H4 (cell line): ENCODE measurements at regions not wholly inside any gene's neighbourhood (a gene's known extent, or its start where the extent isn't known, plus 50 kb on each side); places are given as distances from the start of the nearest gene placed in this dataset.
"Not testable (repeated sequence)": the region's sequence is repeated elsewhere in the genome, so short reads cannot be mapped to it uniquely, and the experiment has no call there.

ENCODE experiments used
- DNase-seq: peaks from one replicate; pipeline ENCODE4 v3.0.0-alpha.2; 2015; ENCODE audit warnings: low spot score

DNA sequence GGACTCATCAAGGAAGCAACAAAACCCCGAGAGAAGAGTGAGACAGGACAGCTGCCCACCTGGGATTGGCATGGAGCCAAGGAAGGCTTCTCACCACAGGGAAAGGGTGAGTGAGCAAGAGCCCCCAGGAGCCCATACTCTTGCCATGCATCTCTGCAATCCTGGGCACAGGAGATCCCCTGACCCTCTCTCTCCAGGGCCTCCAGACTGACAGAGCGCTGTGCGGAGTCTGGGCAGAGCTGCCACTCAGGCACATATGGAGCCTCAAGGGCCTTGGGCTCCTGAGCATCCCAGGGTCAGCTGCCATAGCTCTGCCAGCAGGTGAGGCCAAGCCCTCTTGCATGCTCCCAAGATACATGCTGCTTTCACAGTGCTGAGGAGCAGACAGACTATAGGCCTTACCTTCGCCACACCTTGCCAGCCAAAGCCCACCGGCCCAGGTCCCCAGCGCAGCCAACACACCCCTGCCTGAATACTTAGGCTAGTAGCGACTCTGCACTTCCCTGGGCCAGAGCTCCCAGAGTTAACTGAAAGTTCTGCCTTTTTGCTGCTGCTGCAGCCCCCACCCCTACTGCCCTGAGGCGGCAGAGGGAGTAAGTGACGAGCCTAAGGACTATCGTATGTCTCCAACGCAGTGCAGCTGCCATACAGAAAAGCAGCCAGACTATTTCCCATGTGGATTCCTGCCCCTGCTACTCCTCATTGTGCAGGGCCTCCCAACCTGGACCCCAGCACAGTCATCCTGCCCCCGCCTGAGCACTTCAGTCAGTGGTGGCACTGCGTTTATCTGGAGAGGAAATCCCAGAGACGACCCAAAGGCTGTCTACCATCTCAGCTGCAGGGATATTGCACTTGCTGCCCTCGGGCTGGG lies 251.6 kb downstream of the SPATA31A6 start:
- DNase-seq, result not testable (repeated sequence)

DNA sequence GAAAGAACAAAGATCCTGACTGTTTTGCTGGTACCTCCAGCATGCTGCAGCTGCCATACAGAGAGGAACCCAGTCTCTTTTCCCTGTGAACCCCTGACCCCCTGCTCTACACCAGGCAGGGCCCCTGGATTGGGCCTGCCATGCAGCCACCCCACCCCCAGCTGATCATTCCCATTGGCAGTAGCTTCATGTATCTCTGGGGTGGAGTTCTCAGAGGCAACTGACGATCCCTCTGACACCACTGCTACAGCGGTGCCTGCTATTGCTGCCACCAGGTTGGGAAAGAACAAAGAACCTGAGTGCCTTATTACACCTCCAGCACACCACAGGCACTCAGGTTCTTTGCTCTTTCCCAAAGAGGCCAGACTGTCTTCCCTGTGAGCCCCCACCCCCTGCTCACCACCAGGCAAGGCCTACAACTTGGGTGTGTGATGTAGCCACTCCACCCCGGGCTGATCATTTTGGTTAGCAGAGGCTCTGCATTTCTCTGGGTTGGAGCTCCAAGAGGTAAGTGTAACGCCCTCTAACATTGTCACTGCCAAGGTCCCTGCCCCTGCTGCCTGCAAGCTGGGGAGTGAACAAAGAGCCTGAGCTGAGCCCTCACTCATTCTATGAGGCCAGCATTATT lies 252.4 kb downstream of the SPATA31A6 start:
- not testable (repeated sequence) for DNase-seq

DNA sequence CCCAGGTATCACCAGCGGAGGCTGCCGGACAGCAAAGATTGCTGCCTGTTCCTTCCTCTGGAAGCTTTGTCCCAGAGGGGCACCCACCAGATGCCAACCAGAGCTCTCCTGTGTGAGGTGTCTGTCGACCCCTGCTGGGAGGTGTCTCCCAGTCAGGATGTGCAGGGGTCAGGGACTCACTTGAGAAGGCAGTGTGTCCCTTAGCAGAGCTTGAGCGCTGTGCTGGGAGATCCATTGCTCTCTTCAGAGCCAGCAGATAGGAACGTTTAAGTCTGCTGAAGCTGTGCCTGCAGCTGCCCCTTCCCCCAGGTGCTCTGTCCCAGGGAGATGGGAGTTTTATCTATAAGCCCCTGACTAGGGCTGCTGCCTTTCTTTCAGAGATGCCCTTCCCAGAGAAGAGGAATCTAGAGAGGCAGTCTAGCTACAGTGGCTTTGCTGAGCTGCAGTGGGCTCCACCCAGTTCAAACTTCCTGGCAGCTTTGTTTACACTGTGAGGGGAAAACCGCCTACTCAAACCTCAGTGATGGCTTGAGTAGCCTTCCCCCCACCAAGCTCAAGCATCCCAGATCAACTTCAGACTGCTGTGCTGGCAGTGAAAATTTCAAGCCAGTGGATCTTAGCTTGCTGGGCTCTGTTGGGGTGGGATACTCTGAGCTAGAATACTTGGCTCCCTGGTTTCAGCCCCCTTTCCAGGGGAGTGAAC lies 253.7 kb downstream of the SPATA31A6 start:
- DNase-seq, result not testable (repeated sequence)

DNA sequence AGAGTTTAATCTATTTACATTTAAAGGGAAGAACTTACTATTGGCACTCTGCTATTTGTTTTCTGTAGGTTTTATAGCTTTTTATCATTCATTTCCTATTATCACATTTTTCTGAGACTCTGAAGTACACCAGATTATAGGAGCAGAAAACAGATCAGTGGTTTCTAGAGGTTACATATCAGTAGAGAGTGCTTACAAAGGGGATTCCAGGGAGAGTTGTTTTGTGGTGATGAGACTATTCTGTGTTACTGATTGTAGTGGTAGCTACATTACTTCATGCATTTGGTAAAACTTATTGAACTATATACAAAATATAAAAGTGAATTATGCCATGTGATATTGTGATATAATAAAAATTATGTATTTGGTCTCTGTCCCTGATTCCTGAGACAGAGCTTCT lies 259.2 kb downstream of the SPATA31A6 start:
- DNase-seq, result not testable (repeated sequence)

DNA sequence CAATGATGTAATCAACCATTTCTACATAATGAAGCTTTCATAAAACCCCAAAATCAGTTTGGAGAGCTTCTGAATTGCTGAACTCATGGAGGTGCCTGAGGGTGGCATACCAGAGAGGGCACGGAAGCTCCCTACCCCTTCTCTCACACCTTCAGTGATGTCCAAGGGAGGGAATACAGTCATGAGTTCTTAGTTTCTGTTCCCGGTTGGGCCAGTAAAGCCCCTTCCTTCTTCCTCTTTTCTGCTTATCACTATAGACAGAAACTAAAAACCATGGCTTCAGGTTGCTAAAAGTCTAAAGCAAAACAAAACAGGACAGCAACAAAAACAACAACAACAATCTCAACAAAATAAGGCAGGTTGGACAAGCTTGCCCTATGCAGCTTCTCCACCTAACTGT lies 260.0 kb downstream of the SPATA31A6 start:
- not testable (repeated sequence) for DNase-seq

DNA sequence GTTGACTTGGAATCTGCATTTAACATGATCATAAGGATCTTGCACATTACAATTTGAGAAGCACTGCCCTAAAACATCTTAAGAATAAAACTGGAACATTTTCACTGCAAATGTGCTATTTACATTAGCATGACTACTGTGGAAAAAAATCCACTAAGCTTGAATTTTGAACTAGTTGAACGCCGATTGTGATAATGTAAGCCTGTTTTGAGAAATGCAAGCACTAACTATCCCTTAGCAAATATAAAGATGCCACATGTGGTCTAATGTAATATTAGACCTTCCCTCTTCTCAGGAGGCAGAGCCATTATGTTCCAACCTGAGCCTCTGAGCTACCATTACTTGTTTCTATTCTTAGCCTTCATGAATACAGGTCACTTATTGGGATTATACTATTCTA lies 278.0 kb downstream of the SPATA31A6 start:
- not testable (repeated sequence) for DNase-seq

DNA sequence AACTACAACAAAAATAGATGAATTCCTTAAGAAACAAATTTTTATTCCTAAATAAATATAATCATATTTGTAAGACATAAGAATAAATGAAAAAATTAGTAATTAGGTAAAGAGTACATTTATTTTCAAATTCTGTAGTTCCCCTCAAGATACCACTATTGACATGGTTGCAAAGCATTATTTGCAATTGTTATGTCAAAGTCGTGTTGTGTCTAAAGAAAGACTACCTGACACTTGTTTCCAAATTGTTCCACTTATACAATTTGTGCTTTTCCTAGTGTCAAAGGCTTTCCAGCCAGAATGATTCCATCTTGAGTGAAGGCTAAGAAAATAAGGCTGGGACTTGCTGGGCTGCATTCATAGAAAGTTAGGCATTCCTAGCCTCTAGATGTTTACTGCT lies 278.4 kb downstream of the SPATA31A6 start:
- not testable (repeated sequence) for DNase-seq

DNA sequence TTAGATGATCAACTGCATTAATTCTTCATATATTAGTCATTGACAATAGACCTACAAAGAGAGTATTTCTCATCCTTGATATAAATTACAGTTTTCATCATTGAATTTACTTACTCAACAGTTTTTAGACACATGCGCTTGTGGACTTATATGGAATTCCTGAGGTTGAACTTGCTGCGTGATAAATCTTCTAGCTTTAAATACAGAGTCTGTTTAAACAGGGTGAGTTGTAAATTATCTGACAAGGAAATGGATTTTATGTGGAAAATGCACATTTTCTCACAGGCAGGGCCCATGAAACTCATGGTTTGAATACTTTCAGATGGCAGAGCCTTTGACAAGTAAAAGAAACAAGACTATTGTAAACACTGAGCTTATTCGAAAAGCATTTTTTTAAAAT lies 280.5 kb downstream of the SPATA31A6 start:
- not testable (repeated sequence) for DNase-seq

DNA sequence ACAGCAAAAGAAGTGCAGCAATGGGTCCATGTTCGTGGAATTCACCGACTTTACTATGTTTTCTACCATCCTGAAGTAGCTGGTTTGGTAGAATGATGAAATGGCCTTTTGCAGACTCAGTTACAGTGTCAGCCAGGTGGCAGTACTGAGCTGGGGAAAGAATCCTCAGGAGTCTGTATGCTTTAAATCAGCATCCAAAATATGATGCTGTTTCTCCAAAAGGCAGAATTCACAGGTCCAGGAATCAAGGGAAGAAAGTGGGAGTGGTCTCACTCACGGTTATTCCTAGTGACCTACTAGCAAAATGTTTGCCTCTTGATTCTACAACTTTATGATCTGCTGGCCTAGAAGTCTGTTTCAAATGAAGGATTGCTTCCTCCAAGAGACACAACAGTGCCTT lies 287.1 kb downstream of the SPATA31A6 start:
- peak; percentile 26 for DNase-seq

DNA sequence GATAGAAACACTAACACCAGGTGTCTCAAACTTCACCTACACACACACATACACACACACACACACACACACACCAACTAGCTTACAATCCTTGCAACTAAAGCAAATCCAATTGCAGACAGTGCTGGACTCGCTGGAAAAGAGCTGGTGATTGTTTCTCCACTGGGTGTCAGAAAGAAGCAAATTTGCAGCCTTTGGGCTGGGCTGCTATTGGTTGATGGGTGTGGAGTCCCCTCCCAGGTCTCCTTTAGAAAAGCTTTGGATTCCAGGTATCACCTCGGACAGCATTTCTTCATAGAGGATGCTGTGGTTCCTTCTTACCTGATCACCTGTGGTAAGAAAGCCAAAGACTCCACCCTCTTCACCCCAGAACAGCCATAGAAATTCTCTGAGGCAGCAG lies 307.5 kb downstream of the SPATA31A6 start:
- DNase-seq, result not testable (repeated sequence)

DNA sequence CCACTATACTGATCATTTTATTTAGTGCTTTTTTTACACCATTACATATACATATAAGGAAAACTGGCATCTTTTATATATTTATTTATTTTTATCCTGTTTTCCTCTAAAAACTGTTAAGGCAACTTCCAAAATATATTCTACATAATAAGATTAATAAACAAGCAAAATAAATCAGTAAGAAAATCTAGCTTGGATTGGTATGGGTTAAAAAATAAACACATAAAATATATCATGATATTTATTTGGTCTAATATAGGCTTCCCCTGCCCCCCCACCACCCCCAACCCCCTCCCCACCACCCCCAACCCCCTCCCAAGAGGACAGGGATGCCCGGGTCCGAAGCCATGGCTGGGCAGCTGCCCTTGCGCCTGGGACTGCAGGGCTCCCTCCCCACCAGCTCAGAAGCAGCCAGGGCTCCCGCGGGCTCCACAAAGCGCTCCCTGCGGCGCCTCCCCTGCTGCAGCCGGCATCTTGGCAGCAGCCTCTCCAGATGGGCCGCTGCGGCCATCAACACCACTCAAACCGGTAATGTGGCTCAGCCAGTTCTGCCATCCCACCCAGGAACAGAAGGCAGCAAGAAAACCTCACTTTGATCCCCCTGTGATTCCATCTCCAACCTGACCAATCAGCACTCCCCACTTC lies 319.3 kb downstream of the SPATA31A6 start:
- not testable (repeated sequence) for DNase-seq

DNA sequence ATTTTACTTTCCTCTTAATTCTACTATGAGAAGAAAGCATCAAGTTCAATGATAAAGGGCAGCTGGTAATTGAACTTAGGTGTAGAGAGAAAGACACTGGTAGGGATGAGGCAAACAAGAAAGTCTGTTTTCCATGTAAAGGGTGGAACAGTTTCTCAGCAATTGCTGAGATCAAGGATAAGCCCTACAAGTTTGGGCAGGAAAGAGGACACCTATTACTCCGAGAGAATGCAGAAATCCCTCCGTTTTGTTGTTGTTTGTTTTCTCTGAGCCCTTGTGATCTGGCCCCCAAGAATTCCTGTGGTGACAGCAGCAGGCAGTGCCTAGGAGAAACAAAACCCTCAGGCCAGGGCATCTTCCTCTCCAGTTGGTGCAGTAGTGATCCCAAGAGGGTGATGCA lies 324.7 kb downstream of the SPATA31A6 start:
- DNase-seq, result not testable (repeated sequence)

DNA sequence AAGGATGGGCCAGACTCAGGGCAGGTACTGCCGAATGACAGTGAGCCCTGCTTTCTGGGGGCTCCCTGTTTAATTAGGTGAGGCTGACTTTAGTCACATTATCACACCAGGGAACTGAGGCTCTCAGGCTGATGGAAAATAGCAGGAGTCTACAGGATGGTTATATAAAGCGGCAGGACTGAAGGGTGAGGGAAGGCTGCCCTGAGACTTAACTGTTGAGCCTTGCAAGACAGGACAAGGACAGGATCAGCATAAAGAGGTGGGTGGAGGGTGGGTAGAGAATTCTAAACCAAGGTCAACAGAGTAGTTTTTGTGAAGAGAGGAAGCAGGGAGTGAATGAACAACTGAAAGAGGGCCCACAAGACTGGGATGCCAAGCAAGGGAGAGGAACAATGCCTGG lies 330.1 kb downstream of the SPATA31A6 start:
- not testable (repeated sequence) for DNase-seq

DNA sequence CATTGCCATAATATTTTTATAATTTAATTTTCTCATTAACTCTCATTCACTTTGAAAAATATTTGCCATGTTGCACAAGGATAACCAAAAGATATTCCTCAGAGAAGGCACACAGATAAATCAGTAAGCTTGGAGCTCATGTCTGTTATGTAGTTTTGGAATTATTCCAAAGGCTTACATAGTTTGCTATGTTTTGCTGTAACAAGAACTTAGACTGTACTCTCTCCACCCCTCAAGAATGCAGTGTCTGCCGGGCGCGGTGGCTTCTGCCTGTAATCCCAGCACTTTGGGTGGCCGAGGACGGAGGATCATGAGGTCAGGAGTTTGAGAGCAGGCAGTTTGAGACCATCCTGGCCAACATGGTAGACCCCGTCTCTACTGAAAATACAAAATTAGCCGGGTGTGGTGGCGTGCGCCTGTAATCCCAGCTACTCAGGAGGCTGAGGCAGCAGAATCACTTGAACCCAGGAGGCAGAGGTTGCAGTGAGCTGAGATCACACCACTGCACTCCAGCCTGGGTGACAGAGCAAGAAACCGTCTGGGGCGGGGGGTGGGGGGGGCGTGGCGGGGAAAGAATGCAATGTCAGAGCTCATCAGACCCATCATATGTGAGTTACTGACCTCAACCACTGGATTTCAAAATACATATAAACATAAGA lies 351.0 kb downstream of the SPATA31A6 start:
- peak; percentile 37 for DNase-seq

DNA sequence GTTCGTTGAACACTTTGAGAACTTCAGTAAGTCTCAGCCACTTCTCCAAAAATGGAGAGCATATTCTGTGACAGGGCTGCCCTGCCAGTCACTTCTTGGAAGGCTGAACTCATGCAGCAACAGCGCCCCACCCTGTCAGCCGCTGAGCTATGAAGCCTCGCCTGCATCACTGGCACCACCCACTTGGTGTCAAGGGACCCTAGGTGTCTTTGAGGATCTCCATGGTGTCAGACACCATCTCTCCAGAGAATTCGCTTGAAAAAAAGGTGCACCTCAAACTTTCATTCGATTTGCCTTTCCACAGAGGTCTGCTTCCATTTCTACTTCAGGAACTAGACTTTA lies 351.5 kb downstream of the SPATA31A6 start:
- peak; percentile 77 for DNase-seq

DNA sequence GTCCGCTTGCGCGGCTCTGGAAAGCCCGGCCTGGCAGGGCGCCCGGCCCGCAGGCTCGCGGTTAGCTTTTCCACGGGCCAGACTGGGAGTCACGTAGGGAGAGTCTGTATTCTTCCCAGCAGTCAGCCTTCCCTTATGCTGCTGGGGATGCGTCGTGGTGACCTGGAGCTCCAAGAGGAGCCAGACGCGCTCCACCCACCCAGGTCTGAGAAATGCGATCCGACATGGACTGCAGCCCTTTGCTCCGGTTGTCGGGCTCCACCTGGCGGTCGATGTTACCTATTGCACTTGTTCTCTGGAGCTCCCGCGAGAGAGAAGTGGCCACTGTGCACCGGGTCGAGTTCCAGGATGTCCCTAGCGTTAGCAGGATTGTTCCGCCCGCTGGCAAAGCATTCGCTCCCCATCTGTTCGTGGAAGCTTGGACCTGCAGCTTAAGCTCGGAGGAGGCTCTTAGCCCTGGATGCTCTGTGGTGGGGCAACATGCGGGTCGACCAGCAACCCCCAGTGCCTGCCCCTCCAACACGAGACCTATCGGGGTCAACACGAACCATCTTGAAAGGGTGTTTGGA lies 367.4 kb downstream of the SPATA31A6 start:
- not testable (repeated sequence) for DNase-seq

DNA sequence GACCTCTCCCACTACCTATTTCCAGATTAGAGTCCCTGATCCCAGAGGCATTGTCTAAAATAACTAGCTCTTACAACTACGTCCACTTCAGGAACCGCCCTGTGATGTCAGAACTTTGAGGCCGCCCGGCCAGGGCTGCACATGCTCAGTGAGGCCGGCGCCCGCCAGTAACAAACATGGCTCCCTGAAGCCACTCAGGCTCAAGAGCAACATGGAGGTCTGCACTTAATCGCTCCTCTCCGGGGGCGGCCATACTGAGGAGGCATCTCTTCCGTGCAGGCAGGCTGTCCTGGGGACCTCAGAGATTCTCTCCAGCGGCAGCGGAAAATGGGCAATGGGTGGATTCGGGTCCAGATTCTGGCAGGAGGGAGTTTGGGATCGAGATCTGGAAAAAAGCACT lies 385.1 kb downstream of the SPATA31A6 start:
- DNase-seq, result not testable (repeated sequence)

DNA sequence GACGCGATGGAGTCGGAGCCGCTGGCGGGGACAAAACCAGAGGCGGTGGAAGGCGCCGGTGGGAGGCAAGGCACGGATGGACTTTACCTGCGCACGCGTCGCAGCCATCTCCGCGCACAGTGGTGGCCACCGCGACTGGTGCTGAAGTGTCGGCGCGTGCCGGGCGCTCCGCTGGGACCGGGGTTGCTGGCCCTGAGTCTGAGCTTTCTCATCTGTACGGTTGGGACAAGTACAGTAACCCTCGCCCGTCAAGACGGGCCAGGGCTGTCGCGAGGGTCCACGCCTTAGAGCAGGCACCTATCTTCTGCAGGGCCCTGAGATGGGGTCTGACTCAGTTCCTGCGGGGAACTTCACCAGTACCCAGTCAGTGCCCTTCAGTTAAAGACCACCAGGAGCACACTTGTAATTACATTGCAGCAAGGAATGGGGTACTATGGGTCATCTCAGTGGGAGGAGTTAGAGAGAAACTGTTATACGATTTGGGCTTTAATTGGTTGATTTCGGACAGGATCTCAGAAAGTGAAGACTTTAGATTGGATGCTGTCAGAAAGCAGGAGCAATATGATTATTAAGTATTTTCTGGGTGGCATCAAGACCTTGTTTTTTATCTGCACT lies 385.6 kb downstream of the SPATA31A6 start:
- not testable (repeated sequence) for DNase-seq

DNA sequence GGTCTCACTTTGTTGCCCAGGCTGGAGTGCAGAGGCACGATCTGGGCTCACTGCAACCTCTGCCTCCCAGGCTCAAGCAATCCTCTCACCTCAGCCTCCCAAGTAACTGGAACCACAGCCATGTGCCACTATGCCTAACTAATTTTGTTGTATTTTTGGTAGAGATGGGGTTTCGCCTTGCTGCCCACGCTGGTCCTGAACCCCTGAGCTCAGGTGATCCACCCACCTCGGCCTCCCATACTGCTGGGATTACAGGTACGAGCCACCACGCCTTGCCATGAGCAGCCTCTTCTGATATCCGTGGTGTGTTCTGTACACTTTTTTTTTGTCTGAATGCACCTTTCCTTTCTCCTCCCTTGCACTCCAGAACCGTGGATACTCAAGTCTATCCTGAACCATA lies 394.4 kb downstream of the SPATA31A6 start:
- DNase-seq, result peak; percentile 1
